CD4-positive, CD25-positive, alpha-beta regulatory T cell (primary cell): ENCODE measurements at regions not wholly inside any gene's neighbourhood (a gene's known extent, or its start where the extent isn't known, plus 50 kb on each side); places are given as distances from the start of the nearest gene placed in this dataset.
"Not testable (repeated sequence)": the region's sequence is repeated elsewhere in the genome, so short reads cannot be mapped to it uniquely, and the experiment has no call there.

Experiments used
- ATAC-seq, 2 donors: fragments of 150-1000 bp; cut with Tn5 transposase; one replicate each; pipeline ENCODE4 v1.10.0; 2021; ENCODE audit warnings: low read depth in 2 of 2, moderate number of reproducible peaks in 2 of 2, moderate library complexity in 1 of 2
- DNase-seq, 3 donors: peaks; one replicate each; pipeline versions ENCODE4 v3.0.0 to v3.0.0-alpha.2; 2012 to 2022; ENCODE audit warnings: mixed read lengths in 1 of 3
- H3K27ac ChIP-seq: one replicate; pipeline ENCODE4 v1.7.0; 2013; ENCODE audit warnings: mild to moderate bottlenecking, low read length; ENCODE audit not compliant: insufficient read depth, poor library complexity, severe bottlenecking
- H3K27me3 ChIP-seq: one replicate; pipeline ENCODE4 v1.7.0; 2013; ENCODE audit warnings: low read length; ENCODE audit not compliant: control insufficient read depth, insufficient read depth
- H3K36me3 ChIP-seq: one replicate; pipeline ENCODE4 v1.7.0; 2013; ENCODE audit warnings: mild to moderate bottlenecking, low read length, moderate library complexity; ENCODE audit not compliant: control insufficient read depth, insufficient read depth
- H3K4me1 ChIP-seq: 2 replicates; pipeline ENCODE4 v1.7.0; 2013; ENCODE audit warnings: mild to moderate bottlenecking, low read length; ENCODE audit not compliant: insufficient read depth, control insufficient read depth, poor library complexity, severe bottlenecking
- H3K4me3 ChIP-seq: one replicate; pipeline ENCODE4 v1.7.0; 2013; ENCODE audit warnings: low read depth, mild to moderate bottlenecking, low read length, moderate library complexity
- H3K9me3 ChIP-seq, 2 experiments: 1 replicate in 1 of 2; 2 replicates in 1 of 2; pipeline ENCODE4 v1.7.0; 2013; ENCODE audit warnings: low read length in 2 of 2, mild to moderate bottlenecking in 1 of 2, moderate library complexity in 1 of 2; ENCODE audit not compliant: control insufficient read depth in 2 of 2
- H3K27ac Mint-ChIP-seq, 3 donors: one replicate each; pipeline ENCODE4 v1.8.0; 2020 to 2022; ENCODE audit warnings: mild to moderate bottlenecking in 3 of 3, mixed read lengths in 3 of 3, moderate library complexity in 2 of 3
- H3K27me3 Mint-ChIP-seq: one replicate; pipeline ENCODE4 v1.8.0; 2022; ENCODE audit warnings: mild to moderate bottlenecking, mixed read lengths
- H3K36me3 Mint-ChIP-seq: one replicate; pipeline ENCODE4 v1.8.0; 2020; ENCODE audit warnings: mixed read lengths
- H3K4me1 Mint-ChIP-seq, 4 donors: one replicate each; pipeline ENCODE4 v1.8.0; 2020 to 2022; ENCODE audit warnings: mixed read lengths in 4 of 4, mild to moderate bottlenecking in 1 of 4
- H3K4me3 Mint-ChIP-seq, 4 donors: one replicate each; pipeline ENCODE4 v1.8.0; 2020 to 2022; ENCODE audit warnings: mild to moderate bottlenecking in 4 of 4, mixed read lengths in 4 of 4, moderate library complexity in 3 of 4
- H3K9me3 Mint-ChIP-seq, 7 donors: one replicate each; pipeline ENCODE4 v1.8.0; 2020 to 2022; ENCODE audit warnings: mixed read lengths in 7 of 7, mild to moderate bottlenecking in 3 of 7, moderate library complexity in 2 of 7

GRCh38 chr9:33711418-33711817, 83.9 kb upstream of the PRSS3 start:
- ATAC-seq, H3K4me1 ChIP-seq, H3K4me1 Mint-ChIP-seq, DNase-seq, H3K36me3 ChIP-seq, H3K27ac ChIP-seq, H3K27ac Mint-ChIP-seq, H3K36me3 Mint-ChIP-seq, H3K9me3 ChIP-seq, H3K4me3 ChIP-seq, H3K9me3 Mint-ChIP-seq, H3K4me3 Mint-ChIP-seq: not testable (repeated sequence)
- H3K27me3 ChIP-seq, result peaks cover 18% of the 10 kb centered on the region
- peaks cover 37% of the 10 kb centered on the region for H3K27me3 Mint-ChIP-seq

DNA sequence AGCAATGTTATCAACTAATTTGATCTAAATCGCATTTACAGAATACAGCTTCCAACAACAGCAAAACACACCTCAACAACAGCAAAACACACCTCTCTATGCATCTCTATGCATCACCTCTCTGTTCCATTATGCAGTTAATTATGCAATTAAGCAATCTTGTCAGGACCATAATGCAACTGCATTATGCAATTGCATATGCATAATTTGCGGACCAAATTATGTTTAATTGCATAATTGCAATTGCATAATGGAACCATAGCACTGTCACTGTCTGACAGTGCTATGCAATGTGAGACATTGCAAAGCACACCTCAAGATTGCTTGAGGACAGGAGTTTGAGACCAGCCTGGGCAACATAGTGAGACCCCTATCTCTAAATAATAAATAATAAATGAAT, 80.4 kb upstream of the PRSS3 start:
- H3K27me3 Mint-ChIP-seq, result peaks cover 33% of the 10 kb centered on the region
- peak overlapping the region in 1 of 3 donors; percentile 72 for H3K27ac Mint-ChIP-seq
- H3K4me3 Mint-ChIP-seq, result no peak overlapping the region
- Histone ChIP-seq H3K9me3 (no peaks in the 10 kb centered on the region), H3K4me1 (no peaks in the 10 kb centered on the region), H3K27me3 (peaks cover 8% of the 10 kb centered on the region), H3K27ac (no peak overlapping the region), H3K4me3 (no peak overlapping the region), H3K36me3 (no peaks in the 10 kb centered on the region)
- ATAC-seq, result no peak
- H3K9me3 Mint-ChIP-seq, result peaks cover 0 to 2% (median 0%) of the 10 kb centered on the region in 7 donors
- H3K36me3 Mint-ChIP-seq, result no peaks in the 10 kb centered on the region
- DNase-seq, result no peak
- peaks cover 0 to 5% (median 0%) of the 10 kb centered on the region in 4 donors for H3K4me1 Mint-ChIP-seq

DNA sequence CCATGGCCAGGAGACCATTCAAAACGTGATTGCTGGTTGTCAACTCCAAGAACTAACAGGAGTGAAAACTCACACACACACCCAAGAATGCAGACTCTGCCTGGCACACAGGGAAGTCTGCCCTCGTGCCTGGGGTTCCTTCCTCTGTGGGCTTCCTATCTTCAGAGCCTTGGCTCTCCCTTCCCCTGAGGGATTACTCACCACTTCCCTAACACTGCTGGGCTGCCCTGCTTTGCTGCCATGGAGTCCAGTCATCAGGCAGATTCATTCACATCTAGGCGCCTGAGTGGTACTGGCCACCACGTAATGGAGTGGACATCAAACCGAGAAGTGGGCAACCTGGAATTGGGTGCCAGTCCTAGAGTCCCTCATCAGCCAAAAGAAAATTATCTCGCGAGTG, 76.4 kb upstream of the PRSS3 start:
- Histone ChIP-seq H3K4me1 (peaks cover 4% of the 10 kb centered on the region), H3K4me3 (no peak overlapping the region), H3K36me3 (no peaks in the 10 kb centered on the region), H3K27ac (no peak overlapping the region), H3K27me3 (peaks cover 1% of the 10 kb centered on the region), H3K9me3 (no peaks in the 10 kb centered on the region)
- H3K27ac Mint-ChIP-seq, result no peak overlapping the region
- no peak overlapping the region for H3K4me3 Mint-ChIP-seq
- ATAC-seq (no peak), DNase-seq (no peak)
- H3K36me3 Mint-ChIP-seq, result no peaks in the 10 kb centered on the region
- H3K27me3 Mint-ChIP-seq, result peaks cover 23% of the 10 kb centered on the region
- no peaks in the 10 kb centered on the region for H3K9me3 Mint-ChIP-seq
- peaks cover 3 to 5% (median 4%) of the 10 kb centered on the region in 4 donors for H3K4me1 Mint-ChIP-seq

DNA sequence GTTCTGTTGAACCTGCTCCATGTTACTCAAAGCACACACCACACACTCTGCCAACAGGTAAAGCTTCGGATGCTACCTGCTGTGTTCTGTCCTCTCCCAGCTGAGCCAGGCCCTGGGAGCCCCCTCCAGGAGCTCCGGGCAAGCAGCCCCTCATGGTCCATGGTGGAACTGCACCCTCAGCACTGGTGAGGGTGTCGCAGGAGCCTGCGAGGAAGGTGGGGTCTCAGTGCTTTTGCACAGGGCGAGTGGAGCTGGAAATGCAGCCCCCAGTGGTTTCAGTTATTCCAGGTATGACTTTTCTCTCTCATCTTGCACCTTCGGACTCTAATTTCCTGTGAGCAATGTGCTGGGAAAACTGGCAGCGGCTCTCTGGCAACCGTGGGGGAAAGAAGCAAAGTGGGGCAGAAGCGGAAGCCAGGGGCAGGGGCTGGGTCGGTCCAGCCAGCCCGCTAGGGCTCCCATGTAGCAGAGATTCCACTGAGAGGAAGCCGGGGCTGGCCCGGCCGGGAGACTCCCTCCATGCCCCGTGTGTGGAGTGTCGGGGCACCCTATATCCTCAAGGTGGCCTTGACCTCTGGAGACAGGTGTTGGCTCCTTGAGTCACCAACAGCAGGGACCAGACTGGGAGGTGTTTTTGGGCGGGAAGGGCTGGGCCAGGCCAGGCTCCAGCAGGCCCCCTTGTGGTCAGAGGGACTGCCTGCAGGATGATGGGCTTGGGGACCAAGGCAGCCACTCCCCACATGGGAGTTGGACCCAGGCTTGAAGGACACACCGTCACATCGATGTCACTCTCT, 75.6 kb upstream of the PRSS3 start:
- Mint-ChIP-seq H3K9me3 (peaks cover 0 to 4% (median 2%) of the 10 kb centered on the region in 7 donors), H3K27ac (no peak overlapping the region), H3K4me1 (peaks cover 3 to 5% (median 4%) of the 10 kb centered on the region in 4 donors), H3K36me3 (no peaks in the 10 kb centered on the region), H3K4me3 (peak overlapping the region in 1 of 4 donors; percentile 82), H3K27me3 (peaks cover 25% of the 10 kb centered on the region)
- Histone ChIP-seq H3K36me3 (no peaks in the 10 kb centered on the region), H3K4me1 (peaks cover 4% of the 10 kb centered on the region), H3K27ac (no peak overlapping the region), H3K4me3 (no peak overlapping the region), H3K9me3 (no peaks in the 10 kb centered on the region), H3K27me3 (peaks cover 5% of the 10 kb centered on the region)
- ATAC-seq, result no peak
- DNase-seq, result peak in 2 of 3 donors; percentile 32 to 39

DNA sequence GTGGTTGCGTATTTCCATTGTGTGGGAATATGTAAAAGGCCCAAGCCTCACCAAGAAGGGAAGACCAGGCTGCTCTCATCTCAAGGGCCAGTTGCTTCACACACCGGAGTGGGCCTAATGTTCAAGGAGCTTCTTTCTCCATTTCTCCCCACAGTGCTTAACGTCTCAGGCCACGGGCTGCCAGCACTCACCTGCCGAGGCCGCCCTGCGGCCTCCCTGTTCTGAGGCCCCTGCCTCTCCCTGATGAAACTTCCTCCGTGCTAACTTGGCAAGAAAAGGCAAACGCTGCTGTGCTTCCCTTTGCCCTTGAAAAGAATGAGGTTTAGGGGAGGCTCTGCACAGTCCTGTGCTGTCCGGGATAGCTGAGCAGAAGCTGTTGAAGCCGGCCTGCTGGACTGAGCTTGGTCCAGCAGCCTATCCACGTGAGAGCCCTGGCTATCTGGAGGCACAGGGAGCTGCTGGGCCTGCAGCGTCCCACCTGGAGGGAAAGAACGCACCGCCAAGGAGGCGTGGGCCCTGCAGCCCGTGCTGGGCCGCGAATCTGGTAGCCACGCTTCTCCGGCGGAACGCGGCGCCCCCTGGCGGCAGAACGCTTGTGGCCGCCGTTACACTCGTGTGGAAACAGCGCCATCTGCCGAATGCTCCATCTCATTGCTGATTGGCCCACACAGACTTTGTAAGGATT, 73.5 kb upstream of the PRSS3 start:
- ATAC-seq (peak; percentile 70 to 86), DNase-seq (peak; percentile 71 to 87 (median 84))
- Mint-ChIP-seq H3K27me3 (peaks cover 31% of the 10 kb centered on the region), H3K4me1 (peaks cover 3 to 5% (median 4%) of the 10 kb centered on the region in 4 donors), H3K36me3 (no peaks in the 10 kb centered on the region), H3K27ac (peak overlapping the region in 1 of 3 donors; percentile 66), H3K9me3 (peaks cover 0 to 4% (median 2%) of the 10 kb centered on the region in 7 donors), H3K4me3 (no peak overlapping the region)
- Histone ChIP-seq H3K4me1 (peaks cover 4% of the 10 kb centered on the region), H3K9me3 (no peaks in the 10 kb centered on the region), H3K27me3 (peaks cover 4% of the 10 kb centered on the region), H3K4me3 (no peak overlapping the region), H3K36me3 (no peaks in the 10 kb centered on the region), H3K27ac (no peak overlapping the region)

DNA sequence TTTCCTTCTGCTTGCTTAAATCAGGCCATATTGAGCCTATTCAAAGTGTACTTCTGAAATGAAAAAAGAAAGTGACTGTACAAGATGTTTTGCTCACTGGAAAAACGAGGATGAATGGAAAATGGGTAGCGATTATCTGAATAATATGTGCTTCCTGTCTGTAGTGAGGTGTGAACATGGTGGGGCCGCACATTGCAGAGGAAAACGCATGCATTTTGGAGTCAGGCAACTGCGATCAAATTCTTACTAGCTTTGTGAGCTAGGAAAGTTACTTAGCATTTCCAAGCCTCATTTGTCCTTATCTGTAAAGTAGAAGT, 73.0 kb upstream of the PRSS3 start:
- H3K9me3 ChIP-seq, result no peaks in the 10 kb centered on the region
- peaks cover 4% of the 10 kb centered on the region for H3K4me1 ChIP-seq
- no peaks in the 10 kb centered on the region for H3K36me3 ChIP-seq
- H3K4me3 Mint-ChIP-seq, result no peak overlapping the region
- H3K27me3 ChIP-seq, result peaks cover 4% of the 10 kb centered on the region
- DNase-seq (no peak), ATAC-seq (no peak)
- H3K27ac Mint-ChIP-seq, result no peak overlapping the region
- no peak overlapping the region for H3K27ac ChIP-seq
- H3K9me3 Mint-ChIP-seq, result peaks cover 0 to 5% (median 2%) of the 10 kb centered on the region in 7 donors
- H3K4me3 ChIP-seq, result no peak overlapping the region
- H3K27me3 Mint-ChIP-seq, result peaks cover 26% of the 10 kb centered on the region
- no peaks in the 10 kb centered on the region for H3K36me3 Mint-ChIP-seq
- peaks cover 3 to 5% (median 4%) of the 10 kb centered on the region in 4 donors for H3K4me1 Mint-ChIP-seq

DNA sequence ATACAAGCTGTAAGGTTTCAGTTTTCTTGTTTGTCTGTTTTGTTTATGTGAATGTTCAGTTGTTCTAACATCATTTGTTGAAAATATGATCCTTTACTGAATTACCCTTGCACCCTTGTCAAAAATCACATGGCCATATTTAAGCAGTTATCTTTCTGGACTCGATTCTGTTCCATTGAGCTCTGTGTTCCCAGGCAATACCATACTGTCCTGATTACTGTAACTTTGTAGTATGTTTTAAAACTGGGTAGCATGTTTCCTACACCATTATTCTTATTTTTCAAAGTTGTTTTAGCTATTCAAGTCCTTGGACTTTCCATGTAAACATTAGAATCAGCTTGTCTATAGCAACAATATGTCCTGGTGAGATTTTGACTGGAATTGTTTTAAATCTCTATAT, 66.7 kb upstream of the PRSS3 start:
- peaks cover 0 to 2% of the 10 kb centered on the region in 2 experiments for H3K9me3 ChIP-seq
- DNase-seq (no peak), ATAC-seq (no peak)
- Mint-ChIP-seq H3K4me3 (no peak overlapping the region), H3K9me3 (peaks cover 0 to 9% (median 2%) of the 10 kb centered on the region in 7 donors), H3K4me1 (no peaks in the 10 kb centered on the region), H3K27ac (no peak overlapping the region), H3K27me3 (peaks cover 18% of the 10 kb centered on the region), H3K36me3 (no peaks in the 10 kb centered on the region)
- no peaks in the 10 kb centered on the region for H3K36me3 ChIP-seq
- no peaks in the 10 kb centered on the region for H3K4me1 ChIP-seq
- no peak overlapping the region for H3K4me3 ChIP-seq
- H3K27ac ChIP-seq, result no peak overlapping the region
- peaks cover 5% of the 10 kb centered on the region for H3K27me3 ChIP-seq
